A172 (cell line): ENCODE measurements at regions not wholly inside any gene's neighbourhood (a gene's known extent, or its start where the extent isn't known, plus 50 kb on each side); places are given as distances from the start of the nearest gene placed in this dataset.
"Not testable (repeated sequence)": the region's sequence is repeated elsewhere in the genome, so short reads cannot be mapped to it uniquely, and the experiment has no call there.

Experiments
- DNase-seq: peaks from one replicate; pipeline ENCODE4 v3.0.0-alpha.2; 2015; ENCODE audit warnings: low spot score

DNA sequence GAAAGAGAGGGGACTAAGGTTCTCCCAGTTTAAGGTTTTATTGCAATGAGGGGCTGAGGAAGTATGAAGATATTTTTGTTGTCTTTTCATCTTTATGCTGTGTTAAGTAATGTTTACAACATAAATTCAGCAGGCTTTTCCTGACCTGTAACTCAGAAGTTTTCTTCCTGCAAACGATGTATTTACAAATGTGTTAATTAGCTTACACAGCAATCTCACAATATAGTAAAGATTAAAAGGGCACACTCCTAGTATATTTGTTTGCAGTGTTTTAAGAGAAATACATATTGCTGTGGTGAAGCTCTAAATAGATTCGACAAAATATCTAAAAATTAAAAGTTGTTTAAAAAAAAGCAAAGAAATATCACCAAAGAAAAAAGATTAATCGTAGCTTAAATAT, 55.7 kb downstream of the OR11H12 start:
- no peak for DNase-seq

DNA sequence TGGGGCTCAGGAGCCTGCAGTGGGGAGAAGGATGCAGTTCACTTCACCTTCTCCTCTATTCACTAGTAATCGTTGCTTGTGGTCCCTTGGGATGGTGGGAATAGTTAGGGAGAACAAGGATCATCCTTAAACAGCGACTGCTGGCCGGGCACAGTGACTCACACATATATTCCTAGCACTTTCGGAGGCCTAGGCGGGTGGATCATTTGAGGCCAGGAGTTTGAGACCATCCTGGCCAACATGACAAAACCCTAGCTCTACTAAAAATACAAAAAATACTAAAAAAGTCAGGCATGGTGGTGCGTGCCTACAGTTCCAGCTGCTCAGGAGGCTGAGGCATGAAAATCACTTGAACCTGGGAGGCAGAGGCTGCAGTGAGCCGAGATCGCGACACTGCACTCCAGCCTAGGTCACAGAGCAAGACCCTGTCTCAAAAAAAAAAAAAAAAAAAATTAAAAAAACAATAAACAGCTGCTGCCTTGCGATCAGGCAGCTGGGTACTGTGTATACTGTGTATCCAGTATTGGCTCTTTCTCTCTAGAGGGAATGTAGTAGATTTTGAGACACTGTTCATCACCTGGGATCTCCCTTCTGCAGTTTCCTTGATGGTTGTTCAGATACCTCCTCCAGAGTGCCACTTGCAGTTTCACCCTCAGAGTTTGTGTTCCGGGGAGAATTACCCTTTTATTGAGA, 59.1 kb downstream of the OR11H12 start:
- DNase-seq, result not testable (repeated sequence)

DNA sequence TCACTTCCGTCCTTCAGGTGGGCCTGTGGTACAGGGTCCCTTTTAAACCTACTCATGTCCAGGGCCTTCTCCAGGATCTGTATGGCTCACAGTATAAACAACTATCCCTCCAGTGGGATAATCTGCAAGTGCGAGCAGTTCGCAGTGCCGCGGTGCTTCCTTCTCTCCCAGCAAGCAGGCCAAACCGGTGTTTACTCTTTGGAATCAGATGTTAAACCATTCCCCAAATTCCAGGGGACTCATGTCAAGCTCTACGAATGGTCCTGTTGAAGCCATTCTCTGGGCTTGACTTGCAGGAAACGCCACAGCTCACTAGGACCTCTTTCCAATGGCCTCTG, 59.6 kb downstream of the OR11H12 start:
- no peak for DNase-seq

GRCh38 chr14:18667843-18668242, 66.9 kb downstream of the OR11H12 start:
- DNase-seq, result not testable (repeated sequence)

DNA sequence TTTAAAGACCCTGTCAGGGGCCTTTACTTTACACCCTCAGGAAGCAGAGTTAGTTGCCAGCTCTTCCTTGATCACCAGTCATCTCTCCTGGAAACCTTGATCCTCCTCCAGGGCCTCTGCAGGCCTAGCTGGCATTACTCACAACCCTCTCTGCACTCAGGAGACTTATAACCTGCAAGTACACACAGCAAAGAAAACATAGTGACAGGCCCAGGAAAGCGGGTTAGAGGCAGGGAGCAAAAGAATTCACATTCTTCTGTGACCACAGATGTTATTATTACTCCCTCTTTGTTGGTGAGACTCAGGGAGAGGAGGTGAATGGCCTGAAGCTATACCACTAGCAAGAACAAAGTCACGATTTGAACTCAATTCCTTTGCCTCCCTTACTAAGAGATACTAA, 87.4 kb downstream of the OR11H12 start:
- DNase-seq, result peak; percentile 23
